K562 (cell line): ENCODE measurements at regions not wholly inside any gene's neighbourhood (a gene's known extent, or its start where the extent isn't known, plus 50 kb on each side); places are given as distances from the start of the nearest gene placed in this dataset.
A peak's percentile ranks its signal among the peaks of the same experiment; 100 is the strongest.

Experiments
- ATAC-seq: fragments of 200-7000 bp; cut with Tn5 transposase; 3 replicates; pipeline ENCODE4 v1.9.1; 2020; ENCODE audit warnings: moderate library complexity
- BruUV-seq: library from RNA; stranded (reverse); fragments of 400-500 nt; replicated peaks from 2 replicates; lab custom pipeline; 2021; lab: Mats Ljungman, UMichigan
- CTCF ChIA-PET: fragments of 300-600 bp; formaldehyde crosslinking; extraction: SDS; loops from one replicate; lab custom pipeline; 2021; ENCODE audit warnings: low intra/inter-chr PET ratio; lab: Yijun Ruan, JAX
- POLR2A ChIA-PET: fragments of 300-600, 350-650 bp; sonication (Branson Sonifier 250); formaldehyde crosslinking; extraction: SDS; loops from one replicate; lab custom pipeline; 2021; ENCODE audit warnings: antibody characterized with exemption, inconsistent platforms; lab: Yijun Ruan, JAX
- DNase-seq, 4 experiments: peaks; one replicate each; pipeline versions ENCODE4 v3.0.0 to v3.0.0-alpha.2; 2011 to 2018; ENCODE audit warnings: low spot score in 3 of 4, mixed read lengths in 3 of 4; ENCODE audit errors: extremely low read depth in 1 of 4
- FAIRE-seq: peaks from 2 replicates; lab custom pipeline; 2011; peaks lifted over from hg19 to GRCh38; lab: Jason Lieb, UNC
- H2AFZ ChIP-seq: 2 replicates; pipeline ENCODE4 v1.6.0; 2011; ENCODE audit warnings: low read depth, low read length, control low read depth, inconsistent platforms
- H3K27ac ChIP-seq: fragments of 200-600 bp; 3 replicates; pipeline ENCODE4 v1.8.0; 2011; ENCODE audit warnings: low read depth, mild to moderate bottlenecking, control low read depth, inconsistent platforms, low read length, moderate library complexity, mixed read lengths; ENCODE audit errors: extremely low read depth
- H3K27me3 ChIP-seq, 2 experiments: fragments of 300-600 bp in 1 of 2; 2 replicates in 1 of 2; 3 replicates in 1 of 2; pipeline versions ENCODE4 v1.6.0 to v1.8.0; 2011; ENCODE audit warnings: inconsistent platforms in 2 of 2, low read length in 2 of 2, mild to moderate bottlenecking in 1 of 2, mixed read lengths in 1 of 2, moderate library complexity in 1 of 2; ENCODE audit not compliant: control insufficient read depth in 2 of 2, insufficient read depth in 2 of 2
- H3K36me3 ChIP-seq: fragments of 300-600 bp; 3 replicates; pipeline ENCODE4 v1.8.0; 2011; ENCODE audit warnings: mild to moderate bottlenecking, low read length, inconsistent platforms; ENCODE audit not compliant: control insufficient read depth, insufficient read depth
- H3K4me1 ChIP-seq, 2 experiments: fragments of 200-600 bp in 1 of 2; replicated peaks in 1 of 2; 2 replicates in 1 of 2; 3 replicates in 1 of 2; pipeline versions ENCODE4 v1.5.1 to v1.8.0; 2011; ENCODE audit warnings: inconsistent platforms in 2 of 2, low read length in 2 of 2, mild to moderate bottlenecking in 1 of 2, mixed read lengths in 1 of 2, moderate library complexity in 1 of 2; ENCODE audit not compliant: control insufficient read depth in 2 of 2, insufficient read depth in 2 of 2
- H3K4me2 ChIP-seq: 2 replicates; pipeline ENCODE4 v1.6.1; 2011; ENCODE audit warnings: low read length, control low read depth, inconsistent platforms, mixed read lengths; ENCODE audit not compliant: insufficient read depth
- H3K4me3 ChIP-seq: fragments of 200-600 bp; sonication (generic), shearing (Covaris generic); 2 replicates; pipeline ENCODE4 v1.5.1; 2016; ENCODE audit warnings: control low read depth, inconsistent platforms
- H3K79me2 ChIP-seq: fragments of 200-600 bp; 3 replicates; pipeline ENCODE4 v1.8.0; 2011; ENCODE audit warnings: low read length, inconsistent platforms; ENCODE audit not compliant: control insufficient read depth, insufficient read depth
- H3K9ac ChIP-seq, 2 experiments: 2 replicates each; pipeline versions ENCODE4 v1.6.0 to v1.6.1; 2011; ENCODE audit warnings: low read depth in 2 of 2, low read length in 2 of 2, control low read depth in 1 of 2, inconsistent platforms in 1 of 2, mild to moderate bottlenecking in 1 of 2, mixed read lengths in 1 of 2; ENCODE audit not compliant: insufficient read depth in 1 of 2
- H3K9me1 ChIP-seq: one replicate; pipeline ENCODE4 v1.6.0; 2011; ENCODE audit warnings: inconsistent platforms, mild to moderate bottlenecking, low read length, moderate library complexity; ENCODE audit not compliant: control insufficient read depth, insufficient read depth
- H3K9me3 ChIP-seq: replicated peaks from 2 replicates; pipeline ENCODE4 v1.5.1; 2011; ENCODE audit warnings: low read depth, low read length, inconsistent platforms; ENCODE audit not compliant: control insufficient read depth, insufficient read depth
- H4K20me1 ChIP-seq: replicated peaks from 2 replicates; pipeline ENCODE4 v1.6.1; 2011; ENCODE audit warnings: low read length, inconsistent platforms, mixed read lengths; ENCODE audit not compliant: control insufficient read depth, insufficient read depth
- ADNP ChIP-seq: fragments of 200-800 bp; sonication (Bioruptor generic); IDR thresholded peaks from 2 replicates; pipeline ENCODE4 v1.6.1; 2016; ENCODE audit warnings: missing genetic modification characterization, missing compliant biosample characterization
- BCOR ChIP-seq: fragments of 450-650 bp; IDR thresholded peaks from 2 replicates; pipeline ENCODE4 v1.6.1; 2016
- KDM1A ChIP-seq, 2 experiments: fragments of 450-650 bp; IDR thresholded peaks; 2 replicates each; pipeline ENCODE4 v1.6.1; 2016; ENCODE audit warnings: mild to moderate bottlenecking in 2 of 2
- MEIS2 ChIP-seq: fragments of 450-650 bp; IDR thresholded peaks from 2 replicates; pipeline ENCODE4 v1.6.1; 2014; ENCODE audit warnings: mild to moderate bottlenecking; ENCODE audit not compliant: partially characterized antibody
- RBM25 ChIP-seq: fragments of 200-400 bp; formaldehyde crosslinking; IDR thresholded peaks from 2 replicates; pipeline ENCODE4 v1.6.1; 2018; ENCODE audit warnings: low read length, low read depth, moderate library complexity; ENCODE audit not compliant: severe bottlenecking
- SMARCB1 ChIP-seq: IDR thresholded peaks from 2 replicates; pipeline ENCODE4 v1.6.1; 2011; ENCODE audit warnings: improper control_type of control experiment, low read depth; ENCODE audit not compliant: insufficient read length
- ZNF165 ChIP-seq: fragments of 250-450 bp; sonication (Bioruptor Pico); IDR thresholded peaks from 2 replicates; pipeline ENCODE4 v1.4.0; 2020; ENCODE audit warnings: borderline replicate concordance
- WGBS: fragments of 100-300 bp; shearing (Covaris generic); methylation state at CpG from one replicate; pipeline ENCODE4 v1.1.6; 2016; ENCODE audit warnings: low coverage, mixed read lengths; ENCODE audit not compliant: insufficient coverage; ENCODE audit errors: missing lambda C conversion rate; 5-methylcytosine and 5-hydroxymethylcytosine counted together
- in situ Hi-C: fragments of 300-500 bp; cut with MboI; formaldehyde crosslinking; loops from 4 replicates; pipeline ENCODE4 v1.15.0; 2018; ENCODE audit warnings: inconsistent platforms, mixed read lengths
- intact Hi-C: fragments of 100-400 bp; cut with micrococcal nuclease; formaldehyde crosslinking; loops from 2 replicates; pipeline ENCODE4 v1.14.2; 2022

DNA sequence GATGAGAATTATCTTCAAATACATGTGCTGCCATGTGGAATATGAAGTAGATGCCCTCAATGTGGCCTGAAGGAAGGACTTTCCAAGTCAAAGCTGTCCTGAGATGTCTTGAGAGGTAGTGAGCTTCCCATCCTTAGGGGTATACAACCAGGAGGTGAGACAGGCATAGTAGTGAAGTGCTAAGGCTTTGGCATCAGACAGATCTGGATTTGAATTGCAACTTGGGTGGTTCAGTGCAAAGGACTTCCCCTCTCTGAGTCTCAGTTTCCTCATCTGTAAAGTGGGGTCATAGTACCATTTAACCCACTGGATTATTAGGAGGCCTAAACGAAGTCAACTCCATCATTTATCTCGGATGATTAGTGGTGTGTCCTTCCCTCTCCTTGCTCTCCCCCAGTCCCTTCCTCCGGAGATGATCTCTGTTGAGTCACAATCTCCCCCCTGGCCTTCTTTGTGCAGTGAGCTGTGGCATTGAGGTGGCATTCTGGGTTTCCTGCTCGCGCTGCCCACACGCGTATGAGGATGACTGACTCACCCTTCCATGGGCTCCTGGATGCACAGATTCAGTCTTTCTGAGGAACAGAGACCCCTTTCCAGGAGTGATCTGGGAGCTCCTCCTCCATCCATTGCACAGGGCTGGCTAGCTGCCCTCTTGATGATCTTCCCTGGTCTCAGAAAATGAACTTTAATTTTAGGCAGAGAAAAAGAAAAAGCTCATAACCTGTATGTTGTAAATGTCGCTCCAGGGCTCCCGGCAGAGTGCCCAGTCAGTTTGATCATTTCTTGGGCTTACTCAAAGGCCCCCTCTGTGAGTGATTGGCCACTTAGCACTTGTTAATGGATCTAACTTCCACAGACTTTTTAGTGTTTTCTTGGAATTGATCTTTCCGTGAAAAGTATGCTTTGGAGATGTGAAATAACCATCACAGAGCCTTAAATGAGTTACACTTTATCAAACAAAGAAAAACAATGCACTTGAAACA is 354.6 kb downstream of the PTPRU start:
- no peaks in the 10 kb centered on the region for H3K9me1 ChIP-seq
- ATAC-seq (no peak), DNase-seq (no peak), FAIRE-seq (no peak)
- peaks cover 3% of the 10 kb centered on the region; the same call in 1 of the 2 replicates for H4K20me1 ChIP-seq
- in situ Hi-C loops (no loop called here), intact Hi-C loops (no loop called here)
- no TSS peak for BruUV-seq
- H3K79me2 ChIP-seq = no peaks in the 10 kb centered on the region
- no peak overlapping the region for H2AFZ ChIP-seq
- peaks cover 0 to 3% of the 10 kb centered on the region in 2 experiments; a peak in 2 of 5 replicates for H3K27me3 ChIP-seq
- no peak overlapping the region for H3K4me3 ChIP-seq
- no peaks in the 10 kb centered on the region for H3K9me3 ChIP-seq
- H3K36me3 ChIP-seq = no peaks in the 10 kb centered on the region
- no peak overlapping the region for H3K4me2 ChIP-seq
- no peak overlapping the region for H3K27ac ChIP-seq
- under 1% methylated on average over 10 of the region's 10 CpGs for WGBS
- TF ChIP-seq SMARCB1 = no peak
- TF ChIP-seq ZNF165 (CRISPR knock-in tag) = no peak
- TF ChIP-seq MEIS2 = no peak
- TF ChIP-seq KDM1A (IDR thresholded peaks at IDR 0.05) = peak in 1 of 2 experiments; percentile 39; a peak in 1 of 4 replicates
- peak; percentile 93 for TF ChIP-seq RBM25
- peak; percentile 55; the same call in 1 of the 2 replicates for TF ChIP-seq ADNP (tag)
- peak; percentile 87 for TF ChIP-seq BCOR
- TF ChIP-seq, all 486 proteins: peak for 4
- H3K9ac ChIP-seq = no peak overlapping the region
- no peaks in the 10 kb centered on the region for H3K4me1 ChIP-seq
- CTCF ChIA-PET = no interaction called here
- POLR2A ChIA-PET = no interaction called here
